A673 (cell line): ENCODE measurements at regions not wholly inside any gene's neighbourhood (a gene's known extent, or its start where the extent isn't known, plus 50 kb on each side); places are given as distances from the start of the nearest gene placed in this dataset.

Source experiments
- BruUV-seq: library from RNA; stranded (reverse); fragments of 400-500 nt; replicated peaks from 2 replicates; lab custom pipeline; 2021; lab: Mats Ljungman, UMichigan
- CTCF ChIA-PET: fragments of 300-600 bp; sonication (Branson Sonifier 250); formaldehyde crosslinking; loops from one replicate; lab custom pipeline; 2022; ENCODE audit warnings: antibody characterized with exemption; lab: Charles Lee
- POLR2A ChIA-PET: fragments of 300-600 bp; sonication (Branson Sonifier 250); formaldehyde crosslinking; loops from one replicate; lab custom pipeline; 2022; ENCODE audit warnings: antibody characterized with exemption; ENCODE audit not compliant: low non-redundant PET; lab: Charles Lee
- DNase-seq: peaks from one replicate; pipeline ENCODE4 v3.0.0-alpha.2; 2015; ENCODE audit warnings: low spot score
- H3K27ac ChIP-seq: fragments of 200-600 bp; sonication (generic); 2 replicates; pipeline ENCODE4 v1.5.1; 2016; ENCODE audit warnings: mixed run types, low read depth, mild to moderate bottlenecking, mixed read lengths, antibody characterized with exemption, low read length; ENCODE audit not compliant: poor library complexity, severe bottlenecking
- H3K27me3 ChIP-seq: fragments of 200-600 bp; sonication (generic); replicated peaks from 2 replicates; pipeline ENCODE4 v1.6.1; 2017; ENCODE audit warnings: mixed run types, low read depth, mild to moderate bottlenecking, mixed read lengths, antibody characterized with exemption, low read length; ENCODE audit not compliant: insufficient read depth, poor library complexity
- H3K36me3 ChIP-seq: fragments of 200-600 bp; sonication (generic); 2 replicates; pipeline ENCODE4 v1.6.1; 2016; ENCODE audit warnings: mixed run types, mild to moderate bottlenecking, mixed read lengths, antibody characterized with exemption, low read length; ENCODE audit not compliant: insufficient read depth, poor library complexity, severe bottlenecking
- H3K4me1 ChIP-seq: fragments of 200-600 bp; sonication (generic); 2 replicates; pipeline ENCODE4 v1.6.1; 2017; ENCODE audit warnings: mixed run types, mild to moderate bottlenecking, mixed read lengths, antibody characterized with exemption, low read length; ENCODE audit not compliant: insufficient read depth, poor library complexity, severe bottlenecking
- H3K4me3 ChIP-seq: fragments of 200-600 bp; sonication (generic); 2 replicates; pipeline ENCODE4 v1.5.1; 2016; ENCODE audit warnings: low read depth, mixed run types, mild to moderate bottlenecking, mixed read lengths, low read length; ENCODE audit not compliant: poor library complexity, severe bottlenecking
- H3K9me3 ChIP-seq: fragments of 200-600 bp; sonication (generic); 2 replicates; pipeline ENCODE4 v1.6.1; 2016; ENCODE audit warnings: mixed run types, low read depth, mild to moderate bottlenecking, mixed read lengths, antibody characterized with exemption, low read length; ENCODE audit not compliant: poor library complexity, severe bottlenecking
- EZH2 ChIP-seq: fragments of 200-600 bp; sonication (generic); IDR thresholded peaks from 2 replicates; pipeline ENCODE4 v1.6.1; 2017; ENCODE audit warnings: borderline replicate concordance, low read depth, mild to moderate bottlenecking, mixed read lengths, antibody characterized with exemption, low read length; ENCODE audit not compliant: poor library complexity, severe bottlenecking
- intact Hi-C: fragments of 100-400 bp; cut with micrococcal nuclease; formaldehyde crosslinking; loops from one replicate; pipeline ENCODE4 v1.10.0; 2022; ENCODE audit not compliant: unreplicated experiment
- TF ChIP-seq, protein P1 (sequence below): fragments of 300-800, 200-600 bp; sonication (generic); conservative IDR thresholded peaks from 2 replicates; pipeline ENCODE4 v1.5.1; 2017; ENCODE audit warnings: low read depth, mild to moderate bottlenecking, antibody characterized with exemption, low read length, moderate library complexity, mixed read lengths

DNA sequence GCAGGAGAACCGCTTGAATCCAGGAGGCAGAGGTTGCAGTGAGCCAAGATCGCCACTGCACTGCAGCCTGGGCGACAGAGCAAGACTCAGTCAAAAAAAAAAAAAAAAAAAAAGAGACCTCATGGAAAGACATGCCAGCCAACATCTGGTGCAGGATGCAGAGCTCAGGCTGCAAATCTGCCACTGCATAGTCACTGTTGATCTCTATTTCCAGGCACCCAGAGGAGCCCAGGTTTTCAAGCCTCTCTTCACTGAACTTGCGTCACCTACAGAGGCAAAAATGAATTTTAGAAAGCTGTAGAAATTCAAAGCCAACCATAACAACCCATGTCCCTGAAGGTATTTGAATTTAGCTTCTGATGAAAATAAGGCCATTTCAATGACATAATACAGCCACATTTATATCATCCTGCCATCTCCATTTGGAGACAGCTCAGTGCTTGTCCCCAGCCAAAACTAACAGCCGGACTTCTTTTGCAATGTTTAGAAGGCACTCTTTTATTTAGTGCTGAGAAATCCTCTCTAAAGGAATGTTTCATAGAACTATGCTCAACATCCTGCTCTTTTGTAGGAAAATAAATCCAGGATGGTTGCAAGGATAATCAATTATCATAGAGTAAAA lies 113.3 kb downstream of the SNX18 start:
- intact Hi-C loops, result no loop called here
- TF ChIP-seq, protein P1, sequence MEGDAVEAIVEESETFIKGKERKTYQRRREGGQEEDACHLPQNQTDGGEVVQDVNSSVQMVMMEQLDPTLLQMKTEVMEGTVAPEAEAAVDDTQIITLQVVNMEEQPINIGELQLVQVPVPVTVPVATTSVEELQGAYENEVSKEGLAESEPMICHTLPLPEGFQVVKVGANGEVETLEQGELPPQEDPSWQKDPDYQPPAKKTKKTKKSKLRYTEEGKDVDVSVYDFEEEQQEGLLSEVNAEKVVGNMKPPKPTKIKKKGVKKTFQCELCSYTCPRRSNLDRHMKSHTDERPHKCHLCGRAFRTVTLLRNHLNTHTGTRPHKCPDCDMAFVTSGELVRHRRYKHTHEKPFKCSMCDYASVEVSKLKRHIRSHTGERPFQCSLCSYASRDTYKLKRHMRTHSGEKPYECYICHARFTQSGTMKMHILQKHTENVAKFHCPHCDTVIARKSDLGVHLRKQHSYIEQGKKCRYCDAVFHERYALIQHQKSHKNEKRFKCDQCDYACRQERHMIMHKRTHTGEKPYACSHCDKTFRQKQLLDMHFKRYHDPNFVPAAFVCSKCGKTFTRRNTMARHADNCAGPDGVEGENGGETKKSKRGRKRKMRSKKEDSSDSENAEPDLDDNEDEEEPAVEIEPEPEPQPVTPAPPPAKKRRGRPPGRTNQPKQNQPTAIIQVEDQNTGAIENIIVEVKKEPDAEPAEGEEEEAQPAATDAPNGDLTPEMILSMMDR, result no peak
- TF ChIP-seq EZH2, result no peak
- Histone ChIP-seq H3K27me3 (no peaks in the 10 kb centered on the region), H3K4me1 (no peaks in the 10 kb centered on the region), H3K9me3 (no peaks in the 10 kb centered on the region), H3K36me3 (no peaks in the 10 kb centered on the region), H3K27ac (no peak overlapping the region), H3K4me3 (no peak overlapping the region)
- BruUV-seq, result no TSS peak
- ChIA-PET POLR2A (no interaction called here), CTCF (no interaction called here)
- DNase-seq, result no peak

DNA sequence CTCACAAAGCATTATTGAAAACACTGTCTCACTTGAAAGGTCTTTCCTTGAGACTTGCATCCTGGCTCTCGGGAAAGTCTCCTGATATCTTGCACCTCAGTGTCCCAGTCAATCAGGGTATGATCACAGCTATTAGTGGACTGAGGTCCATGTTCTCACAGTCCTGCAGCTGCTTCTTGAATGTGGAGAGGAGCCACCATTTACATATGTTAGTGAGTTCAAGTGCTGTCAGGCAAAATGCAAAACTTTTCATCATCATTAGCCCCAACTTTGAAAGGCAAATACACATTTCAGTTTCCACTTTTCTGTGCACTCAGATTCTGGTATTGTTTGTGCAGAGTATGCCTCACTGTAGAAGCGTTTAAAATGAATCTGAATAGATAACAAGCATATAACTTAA lies 111.6 kb downstream of the SNX18 start:
- TF ChIP-seq, protein P1, result no peak
- no peak for TF ChIP-seq EZH2
- Histone ChIP-seq H3K9me3 (no peaks in the 10 kb centered on the region), H3K4me1 (peaks cover 13% of the 10 kb centered on the region), H3K27ac (no peak overlapping the region), H3K27me3 (no peaks in the 10 kb centered on the region), H3K36me3 (no peaks in the 10 kb centered on the region), H3K4me3 (no peak overlapping the region)
- no TSS peak for BruUV-seq
- DNase-seq, result no peak
- CTCF ChIA-PET, result no interaction called here
- intact Hi-C loops, result no loop called here
- POLR2A ChIA-PET, result no interaction called here

DNA sequence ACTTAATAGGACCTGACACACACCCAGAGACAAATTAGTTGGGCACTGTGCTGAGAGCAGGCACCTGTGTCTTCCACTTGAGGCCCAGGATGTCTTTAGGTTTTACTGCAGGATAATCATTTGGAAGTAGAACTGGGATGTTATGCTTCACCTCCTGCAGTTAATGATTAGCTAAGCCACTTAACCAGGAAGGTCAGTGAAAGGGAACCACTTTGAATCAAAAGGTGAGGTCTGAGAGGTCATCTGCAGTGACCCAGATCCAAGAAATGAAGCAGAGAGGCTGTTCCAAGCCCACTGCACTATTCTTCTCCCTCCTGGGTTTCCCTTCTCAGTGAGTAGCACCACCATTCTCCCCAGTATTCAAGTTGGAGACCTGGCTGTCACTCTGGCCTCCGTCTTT lies 110.5 kb downstream of the SNX18 start:
- H3K27ac ChIP-seq, result no peak overlapping the region
- CTCF ChIA-PET, result no interaction called here
- POLR2A ChIA-PET, result no interaction called here
- H3K4me3 ChIP-seq, result no peak overlapping the region
- H3K4me1 ChIP-seq, result peaks cover 14% of the 10 kb centered on the region
- H3K9me3 ChIP-seq, result no peaks in the 10 kb centered on the region
- BruUV-seq, result no TSS peak
- TF ChIP-seq EZH2, result no peak
- TF ChIP-seq, protein P1, result no peak
- no peak for DNase-seq
- no peaks in the 10 kb centered on the region for H3K27me3 ChIP-seq
- no peaks in the 10 kb centered on the region for H3K36me3 ChIP-seq
- intact Hi-C loops, result no loop called here
